Type B pancreatic cell (in vitro differentiated cells): ENCODE measurements at regions not wholly inside any gene's neighbourhood (a gene's known extent, or its start where the extent isn't known, plus 50 kb on each side); places are given as distances from the start of the nearest gene placed in this dataset.

Source experiments
- DNase-seq: peaks from one replicate; pipeline ENCODE4 v3.0.0; 2021; ENCODE audit warnings: mixed read lengths; ENCODE audit not compliant: unreplicated experiment; ENCODE audit errors: extremely low spot score
- H3K27ac Mint-ChIP-seq: 2 replicates; pipeline ENCODE4 v1.8.0; 2021; ENCODE audit warnings: mild to moderate bottlenecking, mixed read lengths
- H3K27me3 Mint-ChIP-seq: 2 replicates; pipeline ENCODE4 v1.8.0; 2021; ENCODE audit warnings: mixed read lengths
- H3K36me3 Mint-ChIP-seq: 2 replicates; pipeline ENCODE4 v1.8.0; 2021; ENCODE audit warnings: mixed read lengths
- H3K4me1 Mint-ChIP-seq: one replicate; pipeline ENCODE4 v1.8.0; 2021; ENCODE audit warnings: mixed read lengths; ENCODE audit not compliant: unreplicated experiment
- H3K4me3 Mint-ChIP-seq: 2 replicates; pipeline ENCODE4 v1.8.0; 2021; ENCODE audit warnings: mild to moderate bottlenecking, mixed read lengths
- H3K9me3 Mint-ChIP-seq: 2 replicates; pipeline ENCODE4 v1.8.0; 2021; ENCODE audit warnings: mixed read lengths
- TF ChIP-seq, protein P1 (sequence below): fragments of 200-600 bp; sonication (generic); conservative IDR thresholded peaks from 2 replicates; pipeline ENCODE4 v1.5.0; 2021; ENCODE audit warnings: antibody characterized with exemption, mild to moderate bottlenecking

DNA sequence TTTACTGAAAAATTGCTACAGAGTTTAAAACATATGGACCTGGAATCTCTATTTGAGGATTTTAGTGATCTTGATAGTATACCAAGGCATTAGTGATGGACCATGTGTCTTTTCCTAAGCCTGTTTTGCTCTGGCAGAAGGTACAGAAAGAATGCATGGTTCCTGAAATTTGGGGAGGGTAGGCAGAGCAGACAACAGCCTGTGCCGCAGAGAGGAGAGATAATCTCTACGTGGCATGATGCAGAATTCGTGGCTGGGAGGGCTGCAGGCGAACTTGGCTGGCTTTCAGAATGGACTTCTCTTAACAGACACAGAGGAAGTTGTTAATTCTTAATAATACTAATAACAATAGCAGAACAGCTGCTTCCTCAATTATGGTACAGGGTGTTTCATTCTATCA, 137.5 kb upstream of the FOXB1 start:
- no peak overlapping the region for H3K4me3 Mint-ChIP-seq
- TF ChIP-seq, protein P1, sequence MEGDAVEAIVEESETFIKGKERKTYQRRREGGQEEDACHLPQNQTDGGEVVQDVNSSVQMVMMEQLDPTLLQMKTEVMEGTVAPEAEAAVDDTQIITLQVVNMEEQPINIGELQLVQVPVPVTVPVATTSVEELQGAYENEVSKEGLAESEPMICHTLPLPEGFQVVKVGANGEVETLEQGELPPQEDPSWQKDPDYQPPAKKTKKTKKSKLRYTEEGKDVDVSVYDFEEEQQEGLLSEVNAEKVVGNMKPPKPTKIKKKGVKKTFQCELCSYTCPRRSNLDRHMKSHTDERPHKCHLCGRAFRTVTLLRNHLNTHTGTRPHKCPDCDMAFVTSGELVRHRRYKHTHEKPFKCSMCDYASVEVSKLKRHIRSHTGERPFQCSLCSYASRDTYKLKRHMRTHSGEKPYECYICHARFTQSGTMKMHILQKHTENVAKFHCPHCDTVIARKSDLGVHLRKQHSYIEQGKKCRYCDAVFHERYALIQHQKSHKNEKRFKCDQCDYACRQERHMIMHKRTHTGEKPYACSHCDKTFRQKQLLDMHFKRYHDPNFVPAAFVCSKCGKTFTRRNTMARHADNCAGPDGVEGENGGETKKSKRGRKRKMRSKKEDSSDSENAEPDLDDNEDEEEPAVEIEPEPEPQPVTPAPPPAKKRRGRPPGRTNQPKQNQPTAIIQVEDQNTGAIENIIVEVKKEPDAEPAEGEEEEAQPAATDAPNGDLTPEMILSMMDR: no peak
- H3K4me1 Mint-ChIP-seq: no peaks in the 10 kb centered on the region
- H3K27ac Mint-ChIP-seq: no peak overlapping the region
- no peaks in the 10 kb centered on the region for H3K9me3 Mint-ChIP-seq
- H3K27me3 Mint-ChIP-seq: peaks cover 25% of the 10 kb centered on the region
- no peaks in the 10 kb centered on the region for H3K36me3 Mint-ChIP-seq
- no peak for DNase-seq

DNA sequence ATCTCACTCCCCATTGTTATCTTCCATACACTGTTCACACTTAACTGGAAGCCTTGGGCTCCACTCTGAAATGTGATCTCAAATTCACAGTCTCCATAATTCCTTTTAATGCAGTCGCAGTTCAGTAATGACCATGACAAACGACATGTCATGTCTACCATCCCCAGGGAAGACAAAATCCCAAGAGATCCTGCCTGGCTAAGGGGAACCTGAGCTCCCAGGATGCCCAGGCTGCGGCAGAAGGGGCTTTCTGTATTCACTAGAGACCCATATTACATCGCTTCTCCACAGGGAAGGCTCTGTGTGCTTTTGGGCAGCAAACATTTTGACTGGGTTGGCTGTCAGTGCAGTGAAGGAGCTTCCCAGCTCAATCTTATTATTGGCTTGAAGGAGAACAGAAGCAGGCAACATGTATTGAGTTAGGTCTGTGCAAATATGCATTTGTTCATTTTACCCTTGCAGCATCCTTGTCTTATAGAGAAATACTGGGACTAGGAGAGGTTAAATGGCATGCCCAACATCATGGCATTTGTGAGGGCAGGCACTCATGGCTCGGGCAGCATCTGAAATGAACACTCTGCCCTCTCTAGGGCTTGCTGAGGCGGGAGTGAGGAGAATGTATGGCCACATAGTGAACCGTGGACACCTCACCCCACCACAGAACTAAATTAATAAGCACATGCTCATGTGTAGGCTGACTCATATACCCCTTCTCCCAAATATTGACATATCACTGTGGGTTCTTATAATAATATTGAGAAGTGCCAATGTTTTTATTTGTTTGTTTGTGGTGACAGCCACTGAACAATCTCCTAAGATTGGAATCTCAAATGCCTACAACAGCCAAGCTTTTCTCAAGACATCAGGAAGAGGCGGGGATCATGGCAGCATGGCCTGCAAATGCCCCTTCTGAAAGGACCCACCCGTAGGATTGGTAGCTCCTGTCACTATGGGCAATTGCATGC, 141.6 kb upstream of the FOXB1 start:
- H3K4me1 Mint-ChIP-seq: no peaks in the 10 kb centered on the region
- no peak overlapping the region for H3K27ac Mint-ChIP-seq
- no peaks in the 10 kb centered on the region for H3K36me3 Mint-ChIP-seq
- TF ChIP-seq, protein P1: no peak
- no peaks in the 10 kb centered on the region for H3K9me3 Mint-ChIP-seq
- no peak for DNase-seq
- H3K27me3 Mint-ChIP-seq: peaks cover 26% of the 10 kb centered on the region
- H3K4me3 Mint-ChIP-seq: no peak overlapping the region

DNA sequence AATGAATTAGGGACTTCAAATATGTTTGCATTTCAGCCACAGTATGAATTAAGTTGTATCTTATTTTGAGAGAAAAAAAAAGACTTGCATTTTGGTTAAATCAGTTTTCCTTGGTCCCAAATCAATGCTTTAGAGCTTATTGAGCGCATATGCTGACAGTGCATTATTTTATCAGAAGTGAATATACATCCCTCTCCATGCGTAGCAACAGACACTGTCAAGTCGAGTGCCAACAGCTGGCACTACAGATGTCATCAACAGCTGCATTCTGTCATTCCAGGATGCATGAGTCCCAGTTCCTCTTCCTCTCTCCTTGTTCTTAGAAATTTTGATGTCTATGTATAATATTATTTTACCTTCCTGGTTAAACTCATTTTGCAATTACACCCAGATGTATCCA, 156.1 kb upstream of the FOXB1 start:
- TF ChIP-seq, protein P1: no peak
- H3K4me1 Mint-ChIP-seq: no peaks in the 10 kb centered on the region
- H3K36me3 Mint-ChIP-seq: no peaks in the 10 kb centered on the region
- DNase-seq: no peak
- no peaks in the 10 kb centered on the region for H3K9me3 Mint-ChIP-seq
- H3K27ac Mint-ChIP-seq: no peak overlapping the region
- no peak overlapping the region for H3K4me3 Mint-ChIP-seq
- H3K27me3 Mint-ChIP-seq: peaks cover 41% of the 10 kb centered on the region

DNA sequence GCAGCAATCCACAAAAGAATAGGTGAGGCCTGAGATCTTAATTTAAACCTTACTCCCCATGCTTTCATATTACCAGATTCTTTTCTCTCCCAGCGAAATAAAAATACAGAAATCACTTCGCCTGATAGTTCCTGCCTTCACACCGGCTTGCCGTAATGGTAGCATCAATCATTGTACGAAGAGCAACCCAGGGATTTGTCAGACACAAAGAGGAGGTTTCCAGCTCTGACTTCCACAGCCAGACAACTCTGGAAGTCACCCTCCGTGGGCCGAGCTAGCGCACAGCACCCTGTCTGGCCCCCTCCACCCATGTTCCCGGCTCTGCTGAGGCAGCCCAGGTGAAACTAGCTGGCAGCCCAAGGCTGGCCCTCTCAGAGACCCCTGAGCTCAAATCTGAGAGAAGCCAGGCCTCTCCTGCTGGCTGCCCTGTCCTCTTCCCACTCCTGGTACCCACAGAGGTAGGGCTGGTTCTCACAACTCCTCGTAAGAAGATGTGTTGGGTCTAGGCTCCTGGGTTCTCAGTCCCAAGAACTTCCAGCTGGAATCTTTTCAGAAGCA, 156.9 kb upstream of the BNIP2 start:
- DNase-seq: no peak
- no peaks in the 10 kb centered on the region for H3K9me3 Mint-ChIP-seq

DNA sequence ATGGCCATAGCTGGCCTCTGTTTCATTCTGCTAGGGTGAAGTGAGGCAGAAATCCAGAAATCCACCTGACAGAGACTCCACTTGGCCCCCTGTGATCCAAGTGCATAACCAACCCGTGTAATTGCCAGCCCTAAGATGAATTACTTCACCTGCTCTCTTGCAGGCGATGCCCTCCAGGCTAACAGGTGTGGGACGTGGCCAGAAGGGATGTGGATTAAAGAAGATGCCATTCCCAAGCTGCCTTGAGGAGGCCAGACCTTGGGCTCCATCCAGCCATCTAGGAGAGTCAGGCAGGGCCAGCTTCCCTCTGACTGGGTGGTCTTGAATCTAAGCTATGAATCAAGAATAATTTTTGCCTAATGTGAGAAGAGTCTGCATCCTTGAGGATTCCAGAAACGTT, 154.5 kb upstream of the BNIP2 start:
- no peak for DNase-seq
- Mint-ChIP-seq H3K9me3 (no peaks in the 10 kb centered on the region), H3K27me3 (peaks cover 32% of the 10 kb centered on the region), H3K27ac (no peak overlapping the region), H3K36me3 (no peaks in the 10 kb centered on the region), H3K4me3 (no peak overlapping the region), H3K4me1 (peaks cover 5% of the 10 kb centered on the region)
- TF ChIP-seq, protein P1: no peak

More for the DNA sequence above, 156.9 kb upstream of the BNIP2 start:
- H3K4me1 Mint-ChIP-seq: no peaks in the 10 kb centered on the region
- H3K36me3 Mint-ChIP-seq: no peaks in the 10 kb centered on the region
- peaks cover 42% of the 10 kb centered on the region for H3K27me3 Mint-ChIP-seq
- no peak overlapping the region for H3K4me3 Mint-ChIP-seq
- H3K27ac Mint-ChIP-seq: no peak overlapping the region
- TF ChIP-seq, protein P1: no peak
